ENCODE measurements at regions not wholly inside any gene's neighbourhood (a gene's known extent, or its start where the extent isn't known, plus 50 kb on each side); places are given as distances from the start of the nearest gene placed in this dataset.

- Histone ChIP-seq H3K9me3 (no peaks in the 10 kb centered on the region), H3K27ac (no peak overlapping the region), H3K4me3 (no peak overlapping the region), H3K27me3 (ENCODE audit: low read depth) (no peaks in the 10 kb centered on the region), H3K4me1 (no peaks in the 10 kb centered on the region), H3K36me3 (no peaks in the 10 kb centered on the region)
- ATAC-seq: no peak
- TF ChIP-seq CTCF (IDR thresholded peaks at IDR 0.05): no peak
- no peak for DNase-seq
- intact Hi-C loops (cut with DNase I): no loop called here
Measured at GRCh38 chr2:168300460-168300859, 53.1 kb upstream of the STK39 start.

DNA sequence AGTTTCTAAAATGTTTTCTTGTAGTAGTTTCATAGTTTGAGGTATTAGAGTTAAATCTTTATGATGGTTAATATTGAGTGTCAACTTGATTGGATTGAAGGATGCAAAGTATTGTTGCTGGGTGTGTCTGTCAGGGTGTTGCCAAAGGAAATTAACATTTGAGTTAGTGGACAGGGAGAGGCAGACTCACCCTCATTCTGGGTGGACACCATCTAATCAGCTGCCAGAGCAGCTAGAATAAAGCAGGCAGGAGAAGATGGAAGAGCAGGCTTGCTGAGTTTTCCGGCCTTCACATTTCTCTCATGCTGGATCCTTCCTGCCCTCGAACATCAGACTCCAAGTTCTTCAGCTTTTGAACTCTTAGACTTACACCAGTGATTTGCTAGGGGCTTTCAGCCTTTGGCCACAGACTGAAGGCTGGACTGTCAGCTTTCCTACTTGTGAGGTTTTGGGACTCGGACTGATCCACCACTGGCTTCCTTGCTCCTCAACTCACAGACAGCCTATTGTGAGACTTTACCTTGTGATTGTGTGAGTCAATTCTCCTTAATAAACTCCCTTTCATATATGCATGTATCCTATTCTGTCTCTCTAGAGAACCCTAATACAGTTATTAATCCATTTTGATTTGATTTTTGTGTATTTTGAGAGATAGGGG, 56.8 kb upstream of the STK39 start:
- intact Hi-C loops (cut with DNase I): no loop called here
- Histone ChIP-seq H3K9me3 (peaks cover 3% of the 10 kb centered on the region), H3K4me3 (no peak overlapping the region), H3K27me3 (ENCODE audit: low read depth) (no peaks in the 10 kb centered on the region), H3K27ac (no peak overlapping the region), H3K36me3 (no peaks in the 10 kb centered on the region), H3K4me1 (no peaks in the 10 kb centered on the region)
- no peak for DNase-seq
- no peak for TF ChIP-seq CTCF (IDR thresholded peaks at IDR 0.05)
- ATAC-seq: no peak

DNA sequence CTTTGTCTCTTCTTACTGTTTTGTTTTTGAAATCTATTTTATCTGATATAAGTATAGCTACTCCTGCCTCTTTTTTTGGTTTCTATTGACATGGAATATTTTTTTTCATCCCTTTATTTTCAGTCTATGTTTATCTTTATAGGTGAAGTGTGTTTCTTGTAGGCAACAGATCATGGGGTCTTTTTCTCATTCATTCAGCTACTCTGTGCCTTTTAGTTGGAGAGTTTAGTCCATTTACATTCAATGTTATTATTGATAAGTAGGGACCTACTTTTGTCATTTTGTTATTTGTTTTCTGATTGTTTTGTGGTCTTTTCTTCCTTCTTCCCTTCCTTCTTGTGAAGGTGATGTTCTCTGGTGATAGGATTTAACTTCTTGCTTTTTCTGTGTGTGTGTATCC, 60.0 kb upstream of the STK39 start:
- Histone ChIP-seq H3K36me3 (no peaks in the 10 kb centered on the region), H3K9me3 (peaks cover 3% of the 10 kb centered on the region), H3K27ac (no peak overlapping the region), H3K27me3 (ENCODE audit: low read depth) (no peaks in the 10 kb centered on the region), H3K4me1 (no peaks in the 10 kb centered on the region), H3K4me3 (no peak overlapping the region)
- no peak for ATAC-seq
- no peak for DNase-seq
- TF ChIP-seq CTCF (IDR thresholded peaks at IDR 0.05): no peak
- intact Hi-C loops (cut with DNase I): no loop called here

DNA sequence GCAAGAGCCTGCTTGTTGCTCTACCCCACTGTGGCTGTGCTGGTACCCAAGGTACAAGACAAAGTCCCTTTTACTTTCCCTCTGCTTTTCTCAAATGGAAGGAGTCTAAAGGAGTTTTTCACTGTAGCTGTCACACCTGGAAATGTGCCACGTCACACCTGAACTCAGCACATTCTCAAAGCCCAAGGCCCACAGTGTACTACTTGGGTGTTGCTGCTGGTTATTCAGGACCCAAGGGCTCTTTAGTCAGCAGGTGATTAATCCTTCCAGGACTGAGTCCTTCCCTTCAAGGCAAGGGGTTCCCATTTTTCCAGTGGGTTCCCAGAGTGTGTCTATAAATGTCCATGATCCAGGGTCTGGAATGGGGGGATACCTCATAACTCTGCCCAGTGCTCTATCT, 63.2 kb upstream of the STK39 start:
- no peak for TF ChIP-seq CTCF (IDR thresholded peaks at IDR 0.05)
- H3K27ac ChIP-seq: no peak overlapping the region
- DNase-seq (no peak), ATAC-seq (no peak)
- no peaks in the 10 kb centered on the region for H3K36me3 ChIP-seq
- H3K4me1 ChIP-seq: no peaks in the 10 kb centered on the region
- H3K9me3 ChIP-seq: peaks cover 3% of the 10 kb centered on the region
- H3K4me3 ChIP-seq: no peak overlapping the region
- H3K27me3 ChIP-seq (ENCODE audit: low read depth): no peaks in the 10 kb centered on the region
- intact Hi-C loops (cut with DNase I): no loop called here

DNA sequence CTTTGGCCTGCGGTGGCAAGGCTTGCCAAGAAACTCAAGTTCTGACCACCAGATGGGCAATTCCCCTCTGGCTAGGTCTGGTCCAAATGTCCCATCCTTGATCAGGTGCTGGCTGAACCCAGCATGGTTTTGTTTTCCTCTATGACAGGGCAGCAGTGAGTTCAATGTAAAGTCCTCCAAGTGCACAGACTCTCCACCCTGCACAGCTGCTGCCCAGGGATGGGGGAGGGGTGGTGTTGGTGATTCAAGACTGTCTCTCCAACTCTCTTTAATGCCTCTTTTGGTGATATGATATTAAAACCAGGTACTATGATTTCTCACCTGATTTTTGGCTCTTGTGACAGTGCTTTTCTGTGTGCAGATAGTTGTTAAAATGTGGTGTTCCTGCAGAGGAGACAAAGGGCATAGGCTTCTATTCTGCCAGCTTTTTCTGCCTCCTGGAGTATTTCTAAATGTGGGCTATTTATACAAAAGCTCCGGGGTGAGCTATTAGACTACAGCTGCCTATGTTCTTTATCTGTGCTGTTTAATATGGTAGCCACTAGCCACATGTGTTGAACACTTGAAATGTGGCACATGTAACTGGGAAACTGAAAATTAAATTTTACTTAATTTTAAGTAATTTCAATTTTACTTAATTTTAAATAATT, 64.0 kb upstream of the STK39 start:
- ATAC-seq (no peak), DNase-seq (no peak)
- H3K27me3 ChIP-seq (ENCODE audit: low read depth): no peaks in the 10 kb centered on the region
- peaks cover 3% of the 10 kb centered on the region for H3K9me3 ChIP-seq
- H3K36me3 ChIP-seq: no peaks in the 10 kb centered on the region
- no peak for TF ChIP-seq CTCF (IDR thresholded peaks at IDR 0.05)
- H3K4me3 ChIP-seq: no peak overlapping the region
- no peaks in the 10 kb centered on the region for H3K4me1 ChIP-seq
- H3K27ac ChIP-seq: no peak overlapping the region
- intact Hi-C loops (cut with DNase I): no loop called here
